ENCODE measurements at regions not wholly inside any gene's neighbourhood (a gene's known extent, or its start where the extent isn't known, plus 50 kb on each side); places are given as distances from the start of the nearest gene placed in this dataset.

DNA sequence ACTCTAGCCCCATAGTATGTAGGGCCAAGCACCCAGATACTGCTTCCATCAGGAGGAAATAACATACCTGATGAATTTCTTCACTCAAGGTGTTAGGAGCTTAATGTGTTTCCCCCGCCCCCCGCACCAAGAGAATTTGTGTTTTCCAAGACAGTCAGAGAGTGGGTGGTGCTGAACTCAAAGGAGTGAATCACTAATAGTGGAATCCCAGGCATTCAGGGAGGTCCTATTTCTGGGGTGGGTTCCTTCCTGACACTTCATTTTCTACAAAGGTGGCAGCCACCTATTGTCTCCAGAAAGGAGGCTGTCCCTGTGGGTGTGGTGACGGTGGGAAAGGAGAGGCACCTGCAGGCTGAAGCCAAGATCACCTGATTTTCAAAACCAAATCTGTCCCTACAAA is 50.8 kb upstream of the ELF5 start:
- DNase-seq = no peak

DNA sequence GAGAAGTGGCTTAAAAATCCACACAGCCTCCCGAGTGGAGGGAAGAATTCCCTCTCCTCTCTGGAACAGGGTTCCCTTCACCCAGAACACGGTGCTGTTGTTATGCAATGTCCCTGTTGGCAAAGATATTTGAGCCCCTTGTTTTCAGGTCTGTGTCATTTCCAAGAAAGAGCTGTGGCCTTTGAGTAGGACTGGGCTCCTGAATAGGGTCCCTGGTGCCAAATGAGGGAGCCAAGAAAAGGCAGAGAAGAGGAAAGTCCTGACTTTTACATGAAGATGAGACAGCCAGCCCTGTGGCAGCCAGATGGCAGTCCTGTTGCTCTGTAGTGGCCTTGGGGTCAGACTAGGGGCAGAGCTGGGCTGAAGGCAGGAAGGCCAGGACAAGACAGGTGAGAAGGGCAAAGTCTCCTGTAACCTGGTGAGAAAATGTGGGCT is 51.2 kb upstream of the ELF5 start:
- DNase-seq = no peak

DNA sequence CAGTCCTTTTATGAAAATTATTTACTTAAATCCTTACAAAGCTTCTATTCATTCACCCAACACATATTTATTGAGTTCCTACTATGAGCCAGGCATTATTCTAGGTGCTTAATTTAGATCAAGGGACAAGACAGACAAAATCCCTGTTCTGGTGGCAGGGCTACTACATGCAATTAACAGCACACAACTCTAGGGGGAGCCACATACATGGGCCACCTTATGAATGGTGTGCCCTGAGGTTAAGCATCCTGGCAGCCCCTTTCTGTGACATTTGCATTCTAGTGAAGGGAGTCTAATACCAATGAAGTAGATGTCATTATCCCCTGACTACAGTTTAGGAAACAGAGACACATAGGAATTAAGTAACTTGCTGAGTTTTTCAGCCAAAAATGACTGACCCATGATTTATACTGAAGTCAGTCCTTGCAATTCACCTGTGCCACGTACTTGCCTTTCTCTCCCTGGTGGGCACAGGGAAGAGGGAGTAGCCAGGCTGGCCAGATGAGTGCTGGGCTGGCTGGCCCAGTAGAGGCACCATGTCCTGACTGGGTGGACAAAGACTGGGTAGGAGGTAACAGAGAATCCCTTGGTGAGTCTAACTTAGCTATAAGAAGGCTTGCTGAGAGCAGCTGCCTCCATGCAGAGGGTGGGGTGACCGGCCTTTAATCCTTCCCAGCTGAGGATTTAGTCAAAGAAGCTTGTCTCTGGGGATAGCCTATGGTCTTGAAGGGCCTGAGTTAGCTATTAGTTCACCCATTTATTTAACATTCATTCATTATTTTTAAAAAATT is 52.0 kb upstream of the ELF5 start:
- peak; percentile 33 for DNase-seq

DNA sequence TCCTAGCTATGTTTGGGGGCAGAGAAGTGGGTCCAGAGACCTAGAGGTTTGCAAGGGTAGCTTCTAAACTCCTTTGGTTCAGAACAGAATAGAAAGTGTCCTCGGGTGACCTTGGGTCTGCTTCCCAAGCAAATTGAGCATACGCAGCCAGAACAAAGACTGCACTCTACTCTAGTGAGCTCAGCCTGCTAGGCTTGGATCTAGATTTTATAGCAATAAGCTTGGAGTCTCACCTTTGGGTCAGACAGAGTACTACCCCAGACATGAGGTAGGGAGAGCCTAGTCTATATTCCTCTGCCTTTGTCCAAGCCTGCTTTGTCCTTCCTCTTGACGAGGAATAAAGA is 52.6 kb upstream of the ELF5 start:
- DNase-seq = no peak

DNA sequence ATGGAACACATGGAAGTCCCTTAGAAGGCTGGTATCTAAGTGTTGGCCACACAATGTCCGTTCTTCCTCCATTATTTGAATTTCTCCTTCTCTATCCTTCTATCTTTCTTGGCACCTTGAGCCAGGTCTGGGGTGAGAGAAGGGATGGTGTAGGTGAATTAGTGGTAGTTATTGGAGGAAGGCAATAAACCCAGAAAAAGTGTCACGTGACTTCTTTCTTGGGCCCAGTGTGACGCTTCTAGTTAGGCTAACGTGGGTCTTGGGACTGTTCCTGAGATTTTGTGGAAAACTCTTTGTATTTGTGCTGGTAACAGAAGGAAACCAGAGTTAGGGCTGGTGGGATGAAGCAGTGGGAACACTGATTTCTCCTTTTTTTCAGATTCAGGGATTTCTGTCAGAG is 53.1 kb upstream of the ELF5 start:
- DNase-seq = no peak

DNA sequence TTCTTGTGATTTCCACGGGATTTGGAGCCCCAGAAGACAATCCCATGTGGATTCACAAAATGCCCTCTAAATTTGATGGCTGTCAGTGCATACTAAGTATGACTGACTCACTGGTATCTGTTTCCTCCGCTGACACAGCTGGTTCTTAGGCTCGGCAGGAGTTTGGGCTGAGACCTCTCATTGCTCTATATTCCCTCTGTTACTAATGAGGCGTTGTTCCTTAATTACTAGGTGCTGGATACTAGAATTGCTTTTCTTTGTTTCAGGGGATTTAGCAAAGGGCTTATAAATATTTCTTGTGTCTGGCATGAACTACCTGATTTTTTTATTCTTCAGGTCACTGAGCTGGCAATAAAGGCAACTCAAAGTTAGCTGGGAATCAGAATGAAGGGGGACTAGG is 53.2 kb upstream of the EHF start:
- DNase-seq = no peak

DNA sequence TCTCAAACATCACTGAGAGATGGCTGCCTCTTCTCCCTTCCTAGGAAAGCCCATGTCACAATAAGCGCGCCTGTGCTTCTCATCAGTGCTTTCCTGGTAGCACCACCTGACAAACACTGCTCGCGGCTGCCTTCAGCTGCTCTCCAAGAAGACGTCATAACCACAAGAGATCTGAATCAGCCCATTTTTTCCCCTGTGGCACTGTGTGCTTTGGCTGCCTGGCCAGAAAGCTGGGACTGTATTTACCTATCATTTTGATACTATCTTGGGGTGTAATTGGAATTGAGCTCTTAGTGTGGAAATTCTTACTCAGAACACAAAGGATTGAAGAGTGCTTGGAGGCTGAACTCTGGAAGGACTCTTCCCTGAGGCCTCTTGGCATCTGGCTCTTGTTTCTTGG is 50.3 kb upstream of the EHF start:
- DNase-seq = peak; percentile 37
